ENCODE measurements at regions not wholly inside any gene's neighbourhood (a gene's known extent, or its start where the extent isn't known, plus 50 kb on each side); places are given as distances from the start of the nearest gene placed in this dataset.

GRCh38 chr9:135269912-135270830, 182.7 kb downstream of the OLFM1 start:
- no peak overlapping the region for H3K27ac ChIP-seq
- ATAC-seq (no peak), DNase-seq (no peak)
- TF ChIP-seq CTCF (IDR thresholded peaks at IDR 0.05 in 4 of 5, conservative IDR thresholded peaks at IDR 0.05 in 1 of 5) (no peak), POLR2A (IDR thresholded peaks at IDR 0.05) (no peak)
- H3K36me3 ChIP-seq: no peaks in the 10 kb centered on the region
- no peaks in the 10 kb centered on the region for H3K9me3 ChIP-seq
- H3K4me3 ChIP-seq: no peak overlapping the region
- H3K27me3 ChIP-seq: peaks cover 10 to 46% (median 34%) of the 10 kb centered on the region in 3 donors
- in situ Hi-C loops (cut with MboI; ENCODE audit: low sequenced_read_pairs in 4 of 4): no loop called here
- intact Hi-C loops (cut with DNase I; ENCODE audit: low total_unique reads): no loop called here
- no peaks in the 10 kb centered on the region for H3K4me1 ChIP-seq

DNA sequence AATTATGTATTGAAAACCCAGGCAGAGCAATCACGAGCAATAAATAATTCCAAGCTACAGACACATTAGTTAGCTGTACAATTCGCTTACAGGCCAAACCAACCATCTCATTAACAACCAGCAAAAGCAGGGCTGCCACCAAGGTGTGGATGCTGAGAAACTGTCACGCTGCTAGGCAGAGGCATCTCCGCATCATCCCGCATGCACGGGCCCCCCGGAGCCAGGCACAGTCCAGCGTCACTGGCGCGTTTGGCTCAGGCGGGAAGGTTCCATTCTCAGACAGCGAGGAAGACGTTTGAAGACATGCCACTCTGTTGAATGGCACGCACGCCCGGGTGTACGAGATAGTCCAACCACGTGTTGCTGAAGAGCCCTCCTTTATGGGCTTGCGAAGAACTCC, 184.0 kb downstream of the OLFM1 start:
- intact Hi-C loops (cut with DNase I; ENCODE audit: low total_unique reads): no loop called here
- TF ChIP-seq CTCF (IDR thresholded peaks at IDR 0.05 in 4 of 5, conservative IDR thresholded peaks at IDR 0.05 in 1 of 5) (no peak), POLR2A (IDR thresholded peaks at IDR 0.05) (no peak)

DNA sequence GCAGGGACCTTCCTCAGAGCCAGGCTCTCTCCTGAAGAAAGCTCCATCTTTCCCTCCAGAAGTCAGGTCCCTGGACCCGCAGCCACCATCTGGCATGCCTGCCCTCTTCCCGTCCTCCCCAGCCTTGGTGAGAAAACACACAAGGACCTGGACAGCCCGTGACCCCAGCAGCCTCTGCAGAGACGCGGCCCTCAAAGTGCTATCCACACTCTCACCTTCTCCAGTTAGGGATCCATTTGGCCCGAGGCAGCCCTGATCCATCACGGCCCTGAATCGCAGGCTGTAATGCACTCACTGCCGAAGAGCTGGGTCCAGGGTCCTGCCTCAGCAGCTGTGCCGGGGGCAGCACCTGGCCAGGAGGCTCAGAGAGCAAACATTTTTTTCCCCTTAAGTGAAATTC, 185.1 kb downstream of the OLFM1 start:
- intact Hi-C loops (cut with DNase I; ENCODE audit: low total_unique reads): no loop called here
- no peaks in the 10 kb centered on the region for H3K36me3 ChIP-seq
- DNase-seq: no peak
- in situ Hi-C loops (cut with MboI; ENCODE audit: low sequenced_read_pairs in 4 of 4): no loop called here
- H3K4me1 ChIP-seq: no peaks in the 10 kb centered on the region
- peaks cover 18 to 49% (median 49%) of the 10 kb centered on the region in 3 donors for H3K27me3 ChIP-seq
- ATAC-seq: no peak
- H3K9me3 ChIP-seq: no peaks in the 10 kb centered on the region
- no peak overlapping the region for H3K4me3 ChIP-seq
- TF ChIP-seq POLR2A (IDR thresholded peaks at IDR 0.05): no peak
- TF ChIP-seq CTCF (IDR thresholded peaks at IDR 0.05 in 4 of 5, conservative IDR thresholded peaks at IDR 0.05 in 1 of 5): no peak
- H3K27ac ChIP-seq: no peak overlapping the region

More for the DNA sequence above, 184.0 kb downstream of the OLFM1 start:
- Histone ChIP-seq H3K36me3 (no peaks in the 10 kb centered on the region), H3K27ac (no peak overlapping the region), H3K4me3 (no peak overlapping the region), H3K27me3 (peaks cover 15 to 44% (median 41%) of the 10 kb centered on the region in 3 donors), H3K9me3 (no peaks in the 10 kb centered on the region), H3K4me1 (no peaks in the 10 kb centered on the region)
- in situ Hi-C loops (cut with MboI; ENCODE audit: low sequenced_read_pairs in 4 of 4): no loop called here
- DNase-seq: no peak
- no peak for ATAC-seq

GRCh38 chr9:135273008-135273407, 185.5 kb downstream of the OLFM1 start:
- H3K36me3 ChIP-seq: no peaks in the 10 kb centered on the region
- H3K27ac ChIP-seq: no peak overlapping the region
- H3K9me3 ChIP-seq: no peaks in the 10 kb centered on the region
- no peak for DNase-seq
- H3K4me3 ChIP-seq: no peak overlapping the region
- in situ Hi-C loops (cut with MboI; ENCODE audit: low sequenced_read_pairs in 4 of 4) (no loop called here), intact Hi-C loops (cut with DNase I; ENCODE audit: low total_unique reads) (no loop called here)
- ATAC-seq: no peak
- H3K4me1 ChIP-seq: no peaks in the 10 kb centered on the region
- no peak for TF ChIP-seq CTCF (IDR thresholded peaks at IDR 0.05 in 4 of 5, conservative IDR thresholded peaks at IDR 0.05 in 1 of 5)
- no peak for TF ChIP-seq POLR2A (IDR thresholded peaks at IDR 0.05)
- H3K27me3 ChIP-seq: peaks cover 18 to 50% (median 50%) of the 10 kb centered on the region in 3 donors

Measured in gastrocnemius medialis (tissue), 4 donors.